Neural cell (in vitro differentiated cells): ENCODE measurements at regions not wholly inside any gene's neighbourhood (a gene's known extent, or its start where the extent isn't known, plus 50 kb on each side); places are given as distances from the start of the nearest gene placed in this dataset.

ENCODE experiments used
- H2AFZ ChIP-seq: fragments of 200-600, 300-800 bp; sonication (generic), shearing (Covaris generic); 2 replicates; pipeline ENCODE4 v1.6.0; 2014; ENCODE audit warnings: low read depth, mild to moderate bottlenecking, antibody characterized with exemption, low read length, moderate library complexity
- H3F3A ChIP-seq: fragments of 200-600 bp; shearing (Covaris generic); 2 replicates; pipeline ENCODE4 v1.6.1; 2016; ENCODE audit warnings: mild to moderate bottlenecking, moderate library complexity, mixed read lengths, antibody characterized with exemption, low read length; ENCODE audit not compliant: insufficient read depth, poor library complexity, severe bottlenecking
- H3K27ac ChIP-seq: fragments of 200-600, 300-800 bp; sonication (generic), shearing (Covaris generic); 2 replicates; pipeline ENCODE4 v1.5.1; 2014; ENCODE audit warnings: mild to moderate bottlenecking, low read length, moderate library complexity
- H3K27me3 ChIP-seq: fragments of 300-800, 200-600 bp; sonication (generic), shearing (Covaris generic); 2 replicates; pipeline ENCODE4 v1.6.0; 2014; ENCODE audit warnings: mild to moderate bottlenecking, low read depth, low read length, moderate library complexity; ENCODE audit not compliant: insufficient read depth
- H3K36me3 ChIP-seq: fragments of 300-800, 200-600 bp; sonication (generic), shearing (Covaris generic); 2 replicates; pipeline ENCODE4 v1.5.1; 2014; ENCODE audit warnings: mild to moderate bottlenecking, antibody characterized with exemption, low read length, moderate library complexity; ENCODE audit not compliant: insufficient read depth
- H3K4me2 ChIP-seq: fragments of 300-800, 200-600 bp; sonication (generic), shearing (Covaris generic); 2 replicates; pipeline ENCODE4 v1.6.0; 2014; ENCODE audit warnings: mild to moderate bottlenecking, low read length
- H3K4me3 ChIP-seq: fragments of 300-800, 200-600 bp; sonication (generic), shearing (Covaris generic); 2 replicates; pipeline ENCODE4 v1.5.1; 2014; ENCODE audit warnings: mild to moderate bottlenecking, low read length, moderate library complexity
- H3K79me2 ChIP-seq: fragments of 200-600 bp; shearing (Covaris generic); replicated peaks from 2 replicates; pipeline ENCODE4 v1.6.0; 2014; ENCODE audit warnings: mild to moderate bottlenecking, low read length, moderate library complexity; ENCODE audit not compliant: insufficient read depth
- H3K9ac ChIP-seq: fragments of 300-800, 200-600 bp; sonication (generic), shearing (Covaris generic); 2 replicates; pipeline ENCODE4 v1.6.1; 2016; ENCODE audit warnings: mild to moderate bottlenecking, low read length, mixed read lengths
- H3K9me2 ChIP-seq: fragments of 200-600 bp; shearing (Covaris generic); 2 replicates; pipeline ENCODE4 v1.6.1; 2016; ENCODE audit warnings: mild to moderate bottlenecking, low read length, mixed read lengths; ENCODE audit not compliant: insufficient read depth
- H3K9me3 ChIP-seq: fragments of 200-600, 300-800 bp; sonication (generic), shearing (Covaris generic); 2 replicates; pipeline ENCODE4 v1.6.1; 2016; ENCODE audit warnings: mild to moderate bottlenecking, mixed run types, low read length, moderate library complexity, mixed read lengths
- H4K20me1 ChIP-seq: fragments of 200-600 bp; shearing (Covaris generic); 2 replicates; pipeline ENCODE4 v1.6.1; 2016; ENCODE audit warnings: mild to moderate bottlenecking, mixed run types; ENCODE audit not compliant: insufficient read depth
- CTCF ChIP-seq: fragments of 450-650 bp; IDR thresholded peaks from 2 replicates; pipeline ENCODE4 v1.5.1; 2014; ENCODE audit warnings: antibody characterized with exemption, mild to moderate bottlenecking, moderate library complexity; ENCODE audit not compliant: poor library complexity, severe bottlenecking
- EP300 ChIP-seq: fragments of 450-650 bp; conservative IDR thresholded peaks from 2 replicates; pipeline ENCODE4 v1.6.1; 2014; ENCODE audit warnings: antibody characterized with exemption, mild to moderate bottlenecking, moderate library complexity; ENCODE audit not compliant: poor library complexity, severe bottlenecking
- EZH2 ChIP-seq: fragments of 200-600, 300-800 bp; shearing (Covaris generic), sonication (generic); IDR thresholded peaks from 2 replicates; pipeline ENCODE4 v1.6.1; 2014; ENCODE audit warnings: antibody characterized with exemption, low read length, borderline replicate concordance, mild to moderate bottlenecking; ENCODE audit not compliant: insufficient read depth, poor library complexity, severe bottlenecking
- MXI1 ChIP-seq: fragments of 450-650 bp; conservative IDR thresholded peaks from 2 replicates; pipeline ENCODE4 v1.6.1; 2014; ENCODE audit warnings: antibody characterized with exemption, mild to moderate bottlenecking; ENCODE audit not compliant: poor library complexity, severe bottlenecking
- POLR2AphosphoS5 ChIP-seq: IDR thresholded peaks from 2 replicates; pipeline ENCODE4 v1.6.1; 2012
- RAD21 ChIP-seq: fragments of 450-650 bp; conservative IDR thresholded peaks from 2 replicates; pipeline ENCODE4 v1.6.1; 2014; ENCODE audit warnings: antibody characterized with exemption, mild to moderate bottlenecking, moderate library complexity
- REST ChIP-seq: IDR thresholded peaks from 2 replicates; pipeline ENCODE4 v1.6.1; 2012; ENCODE audit warnings: borderline replicate concordance
- SMC3 ChIP-seq: fragments of 450-650 bp; conservative IDR thresholded peaks from 2 replicates; pipeline ENCODE4 v1.6.1; 2014; ENCODE audit warnings: antibody characterized with exemption, mild to moderate bottlenecking, moderate library complexity; ENCODE audit not compliant: poor library complexity
- TAF1 ChIP-seq: IDR thresholded peaks from 2 replicates; pipeline ENCODE4 v1.6.1; 2012; ENCODE audit warnings: low read depth

- Histone ChIP-seq H3K36me3 (no peaks in the 10 kb centered on the region), H3K27ac (no peak overlapping the region), H3K4me2 (no peak overlapping the region), H3K9ac (no peak overlapping the region), H3K79me2 (no peaks in the 10 kb centered on the region), H3K27me3 (no peaks in the 10 kb centered on the region), H3K4me3 (no peak overlapping the region), H3F3A (no peaks in the 10 kb centered on the region), H4K20me1 (no peaks in the 10 kb centered on the region), H3K9me3 (no peaks in the 10 kb centered on the region), H2AFZ (no peak overlapping the region), H3K9me2 (no peaks in the 10 kb centered on the region)
- TF ChIP-seq RAD21 (no peak), SMC3 (no peak), MXI1 (no peak), TAF1 (no peak), CTCF (no peak), POLR2AphosphoS5 (no peak), EZH2 (no peak), REST (no peak), EP300 (no peak)
Observed at GRCh38 chr14:96666088-96666487, 131.1 kb upstream of the VRK1 start.

DNA sequence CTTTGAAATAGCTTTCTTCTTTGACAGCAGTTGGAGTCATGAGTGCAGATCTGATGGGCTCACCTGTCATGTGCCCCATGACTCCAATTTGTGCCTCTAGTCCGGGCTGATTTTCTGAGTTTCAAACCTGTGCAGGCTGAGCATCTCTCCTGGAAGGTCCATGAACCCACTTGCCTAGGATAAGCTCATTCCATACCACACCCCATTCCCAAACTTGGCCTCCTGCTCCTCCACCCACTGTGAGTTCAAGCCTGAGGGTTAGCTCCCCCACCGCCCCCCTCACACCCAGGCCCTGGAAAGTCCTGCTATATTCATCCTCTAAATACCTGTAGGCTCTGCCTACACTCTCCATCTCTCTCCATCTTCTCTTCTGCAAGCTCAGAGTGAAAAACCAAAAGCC, 126.8 kb upstream of the VRK1 start:
- Histone ChIP-seq H3K27me3 (no peaks in the 10 kb centered on the region), H3K9me3 (no peaks in the 10 kb centered on the region), H3K36me3 (no peaks in the 10 kb centered on the region), H3K9me2 (no peaks in the 10 kb centered on the region), H3K79me2 (no peaks in the 10 kb centered on the region), H4K20me1 (no peaks in the 10 kb centered on the region), H3K27ac (no peak overlapping the region), H3K4me2 (no peak overlapping the region), H3K9ac (no peak overlapping the region), H3F3A (no peaks in the 10 kb centered on the region), H2AFZ (no peak overlapping the region), H3K4me3 (no peak overlapping the region)
- TF ChIP-seq MXI1 (no peak), EZH2 (no peak), POLR2AphosphoS5 (no peak), SMC3 (no peak), REST (no peak), RAD21 (no peak), CTCF (no peak), TAF1 (no peak), EP300 (no peak)
